ENCODE measurements at regions not wholly inside any gene's neighbourhood (a gene's known extent, or its start where the extent isn't known, plus 50 kb on each side); places are given as distances from the start of the nearest gene placed in this dataset.

GRCh38 chr15:34665498-34666116, 82.2 kb upstream of the GOLGA8B start:
- no peak for TF ChIP-seq CTCF (IDR thresholded peaks at IDR 0.05; ENCODE audit: insufficient read depth, low read depth, low read length)
- no peaks in the 10 kb centered on the region for H3K36me3 ChIP-seq (ENCODE audit: control insufficient read depth, insufficient read depth, low read length)
- CTCF ChIA-PET, result no interaction called here
- H3K4me3 ChIP-seq (ENCODE audit: low read depth, low read length), result no peak overlapping the region
- H3K27me3 ChIP-seq (ENCODE audit: control insufficient read depth, insufficient read depth, low read length), result peaks cover 3% of the 10 kb centered on the region
- no peak for DNase-seq (ENCODE audit: low read depth)
- POLR2A ChIA-PET, result no interaction called here

GRCh38 chr15:34664418-34664817, 81.0 kb upstream of the GOLGA8B start:
- ChIA-PET CTCF (no interaction called here), POLR2A (no interaction called here)
- no peaks in the 10 kb centered on the region for H3K36me3 ChIP-seq (ENCODE audit: control insufficient read depth, insufficient read depth, low read length)
- peaks cover 5% of the 10 kb centered on the region for H3K27me3 ChIP-seq (ENCODE audit: control insufficient read depth, insufficient read depth, low read length)
- DNase-seq (ENCODE audit: low read depth), result no peak
- no peak overlapping the region for H3K4me3 ChIP-seq (ENCODE audit: low read depth, low read length)
- no peak for TF ChIP-seq CTCF (IDR thresholded peaks at IDR 0.05; ENCODE audit: insufficient read depth, low read depth, low read length)

- CTCF ChIA-PET, result no interaction called here
Measured at GRCh38 chr15:34663101-34663500, 79.7 kb upstream of the GOLGA8B start.

GRCh38 chr15:34659056-34659455, 75.6 kb upstream of the GOLGA8B start:
- Histone ChIP-seq H3K36me3 (ENCODE audit: control insufficient read depth, insufficient read depth, low read length) (no peaks in the 10 kb centered on the region), H3K4me3 (ENCODE audit: low read depth, low read length) (no peak overlapping the region), H3K27me3 (ENCODE audit: control insufficient read depth, insufficient read depth, low read length) (peaks cover 2% of the 10 kb centered on the region)
- ChIA-PET POLR2A (no interaction called here), CTCF (no interaction called here)
- TF ChIP-seq CTCF (IDR thresholded peaks at IDR 0.05; ENCODE audit: insufficient read depth, low read depth, low read length), result no peak
- DNase-seq (ENCODE audit: low read depth), result no peak

More at GRCh38 chr15:34663101-34663500, 79.7 kb upstream of the GOLGA8B start:
- POLR2A ChIA-PET, result no interaction called here
- H3K27me3 ChIP-seq (ENCODE audit: control insufficient read depth, insufficient read depth, low read length), result peaks cover 5% of the 10 kb centered on the region
- H3K36me3 ChIP-seq (ENCODE audit: control insufficient read depth, insufficient read depth, low read length), result no peaks in the 10 kb centered on the region
- TF ChIP-seq CTCF (IDR thresholded peaks at IDR 0.05; ENCODE audit: insufficient read depth, low read depth, low read length), result no peak
- no peak overlapping the region for H3K4me3 ChIP-seq (ENCODE audit: low read depth, low read length)
- no peak for DNase-seq (ENCODE audit: low read depth)

GRCh38 chr15:34657469-34658127, 74.1 kb upstream of the GOLGA8B start:
- Histone ChIP-seq H3K27me3 (ENCODE audit: control insufficient read depth, insufficient read depth, low read length) (peaks cover 2% of the 10 kb centered on the region), H3K4me3 (ENCODE audit: low read depth, low read length) (no peak overlapping the region), H3K36me3 (ENCODE audit: control insufficient read depth, insufficient read depth, low read length) (no peaks in the 10 kb centered on the region)
- no peak for TF ChIP-seq CTCF (IDR thresholded peaks at IDR 0.05; ENCODE audit: insufficient read depth, low read depth, low read length)
- CTCF ChIA-PET, result no interaction called here
- no peak for DNase-seq (ENCODE audit: low read depth)
- POLR2A ChIA-PET, result no interaction called here

Data from BJ (cell line).